Heart left ventricle (tissue), 13 donors: ENCODE measurements at regions not wholly inside any gene's neighbourhood (a gene's known extent, or its start where the extent isn't known, plus 50 kb on each side); places are given as distances from the start of the nearest gene placed in this dataset.
"Not testable (repeated sequence)": the region's sequence is repeated elsewhere in the genome, so short reads cannot be mapped to it uniquely, and the experiment has no call there.

ENCODE experiments used
- CTCF ChIP-seq, 12 donors: fragments of 200-600 bp; sonication (generic) in 4 of 12; IDR thresholded peaks; one replicate each; pipeline versions ENCODE4 v1.5.0 to v1.8.0; 2018 to 2022; ENCODE audit warnings: antibody characterized with exemption in 12 of 12, mild to moderate bottlenecking in 5 of 12
- POLR2A ChIP-seq, 2 donors: fragments of 450-650 bp; IDR thresholded peaks; one replicate each; pipeline ENCODE4 v1.6.1; 2017; ENCODE audit warnings: antibody characterized with exemption in 2 of 2, mild to moderate bottlenecking in 2 of 2, moderate library complexity in 2 of 2
- donor health status: ischemic (EF 13 %, LVEDD 7.1; RV severe dilation, severe dysfunction).
- donor health status: DM: no; HTN: yes; CAD: no.
- donor health status: DM: no; HTN: no; CAD: no.
- donor health status: ischemic (EF 25% LVEDD 6.9; RV normal size, moderate dysfunction).
- donor health status: ischemic (EF 25% LVEDD 5.7; RV mildly dilated, moderate dysfunction).
- donor health status: ischemic (EF 35%, LVEDD 5.7; RV mildly dilated, moderate dysfunction).
- donor health status: nonischemic (EF 11% LVEDD 7.7; RV severe dilation, severe dysfunction).
- donor health status: DM: yes; HTN: yes; CAD: no.
- donor health status: PGD.
- donor health status: ischemic (EF 29% LVEDD 5.4; RV normal size, mild dysfunction).
- donor health status: nonischemic (EF 23%, LVEDD 6.1; RV moderate dilation, normal function).

- not testable (repeated sequence) for TF ChIP-seq POLR2A, CTCF (IDR thresholded peaks at IDR 0.05)
Observed at GRCh38 chr1:112814645-112815044, 99.5 kb upstream of the PPM1J start.
